Endothelial cell of umbilical vein (primary cell): ENCODE measurements at regions not wholly inside any gene's neighbourhood (a gene's known extent, or its start where the extent isn't known, plus 50 kb on each side); places are given as distances from the start of the nearest gene placed in this dataset.

Source experiments
- GATA2 ChIP-seq: IDR thresholded peaks from 2 replicates; pipeline ENCODE4 v1.7.0; 2011; ENCODE audit warnings: low read depth, mild to moderate bottlenecking, moderate library complexity, mixed read lengths, low read length; ENCODE audit not compliant: insufficient read length, insufficient read depth
- JUN ChIP-seq: IDR thresholded peaks from 2 replicates; pipeline ENCODE4 v1.6.1; 2011; ENCODE audit warnings: borderline replicate concordance, low read depth; ENCODE audit not compliant: insufficient read length, insufficient read depth
- MYC ChIP-seq: IDR thresholded peaks from one replicate; pipeline ENCODE4 v1.6.1; 2011; ENCODE audit warnings: mild to moderate bottlenecking, low read depth, low read length
- POLR2AphosphoS5 ChIP-seq: IDR thresholded peaks from 2 replicates; pipeline ENCODE4 v1.6.1; 2012; ENCODE audit warnings: low read depth, mild to moderate bottlenecking, control low read depth, low read length, moderate library complexity; ENCODE audit not compliant: insufficient read depth
- TF ChIP-seq, protein P1 (sequence below), 2 donors: IDR thresholded peaks; 1 replicate in 1 of 2; 2 replicates in 1 of 2; pipeline ENCODE4 v1.5.1; 2011; ENCODE audit warnings: low read length in 2 of 2, mild to moderate bottlenecking in 2 of 2, moderate library complexity in 2 of 2, control low read depth in 1 of 2, inconsistent platforms in 1 of 2, low read depth in 1 of 2; ENCODE audit not compliant: insufficient read depth in 1 of 2; ENCODE audit errors: extremely low read depth in 1 of 2

DNA sequence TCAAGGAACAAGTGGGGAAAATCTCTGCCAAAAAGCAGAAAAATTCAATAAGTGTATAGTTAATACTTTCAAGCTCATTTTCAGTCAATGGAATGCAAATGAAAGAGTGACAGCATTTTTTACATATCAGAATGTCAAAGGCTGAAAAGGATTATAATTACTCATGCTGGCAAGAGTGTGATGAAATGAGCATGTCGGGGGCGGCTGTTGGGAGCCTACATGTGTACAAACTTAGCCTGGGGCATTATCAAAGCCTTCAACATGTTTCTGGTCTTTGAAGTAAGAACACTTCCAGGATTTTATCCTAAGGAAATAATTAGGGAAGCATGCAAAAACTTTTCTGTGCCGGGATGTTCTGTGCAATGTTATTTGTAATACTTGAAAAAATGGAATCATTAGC lies 221.7 kb upstream of the LYZL1 start:
- TF ChIP-seq, protein P1, sequence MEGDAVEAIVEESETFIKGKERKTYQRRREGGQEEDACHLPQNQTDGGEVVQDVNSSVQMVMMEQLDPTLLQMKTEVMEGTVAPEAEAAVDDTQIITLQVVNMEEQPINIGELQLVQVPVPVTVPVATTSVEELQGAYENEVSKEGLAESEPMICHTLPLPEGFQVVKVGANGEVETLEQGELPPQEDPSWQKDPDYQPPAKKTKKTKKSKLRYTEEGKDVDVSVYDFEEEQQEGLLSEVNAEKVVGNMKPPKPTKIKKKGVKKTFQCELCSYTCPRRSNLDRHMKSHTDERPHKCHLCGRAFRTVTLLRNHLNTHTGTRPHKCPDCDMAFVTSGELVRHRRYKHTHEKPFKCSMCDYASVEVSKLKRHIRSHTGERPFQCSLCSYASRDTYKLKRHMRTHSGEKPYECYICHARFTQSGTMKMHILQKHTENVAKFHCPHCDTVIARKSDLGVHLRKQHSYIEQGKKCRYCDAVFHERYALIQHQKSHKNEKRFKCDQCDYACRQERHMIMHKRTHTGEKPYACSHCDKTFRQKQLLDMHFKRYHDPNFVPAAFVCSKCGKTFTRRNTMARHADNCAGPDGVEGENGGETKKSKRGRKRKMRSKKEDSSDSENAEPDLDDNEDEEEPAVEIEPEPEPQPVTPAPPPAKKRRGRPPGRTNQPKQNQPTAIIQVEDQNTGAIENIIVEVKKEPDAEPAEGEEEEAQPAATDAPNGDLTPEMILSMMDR (IDR thresholded peaks at IDR 0.05; ENCODE audit: extremely low read depth in 1 of 2, insufficient read depth in 1 of 2, low read depth in 1 of 2, low read length in 2 of 2): no peak
- TF ChIP-seq MYC (no peak), POLR2AphosphoS5 (no peak), GATA2 (no peak), JUN (no peak)
